Neuron (in vitro differentiated cells): ENCODE measurements at regions not wholly inside any gene's neighbourhood (a gene's known extent, or its start where the extent isn't known, plus 50 kb on each side); places are given as distances from the start of the nearest gene placed in this dataset.

Experiments
- H2AFZ ChIP-seq: one replicate; pipeline ENCODE4 v1.6.1; 2013; ENCODE audit warnings: low read depth, mild to moderate bottlenecking, inconsistent platforms, low read length, moderate library complexity
- H3K27me3 ChIP-seq: one replicate; pipeline ENCODE4 v1.6.1; 2013; ENCODE audit warnings: low read length; ENCODE audit not compliant: insufficient read depth
- H3K36me3 ChIP-seq: one replicate; pipeline ENCODE4 v1.6.1; 2013; ENCODE audit warnings: low read length; ENCODE audit not compliant: insufficient read depth
- H3K4me1 ChIP-seq: one replicate; pipeline ENCODE4 v1.6.1; 2013; ENCODE audit warnings: low read length; ENCODE audit not compliant: insufficient read depth
- H3K4me3 ChIP-seq: 2 replicates; pipeline ENCODE4 v1.5.1; 2013; ENCODE audit warnings: mild to moderate bottlenecking, low read length, moderate library complexity
- H3K9me3 ChIP-seq: one replicate; pipeline ENCODE4 v1.6.1; 2013; ENCODE audit warnings: low read length

DNA sequence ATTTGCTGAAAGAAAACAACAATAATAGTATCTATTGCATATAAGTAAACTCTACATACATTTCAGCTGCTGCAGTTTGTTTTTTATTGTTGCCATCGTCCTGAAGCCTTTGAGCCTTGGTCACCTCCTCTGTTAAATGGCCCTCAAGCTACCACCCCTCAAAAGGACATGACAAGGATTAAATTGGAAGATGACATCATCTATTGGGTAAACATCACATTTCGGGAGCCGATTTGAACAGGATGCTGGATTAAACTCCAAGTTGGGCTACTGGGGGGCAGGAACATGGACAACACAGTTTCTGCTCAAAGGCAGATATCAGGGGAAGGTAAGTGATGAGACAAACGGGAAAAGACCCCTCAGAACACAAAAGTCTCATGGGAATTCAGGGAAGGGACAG, 92.3 kb upstream of the ATP2B2 start:
- Histone ChIP-seq H3K9me3 (no peaks in the 10 kb centered on the region), H3K4me1 (peaks cover 9% of the 10 kb centered on the region), H3K27me3 (peaks cover 19% of the 10 kb centered on the region), H3K4me3 (no peak overlapping the region), H3K36me3 (no peaks in the 10 kb centered on the region), H2AFZ (no peak overlapping the region)

- H3K4me3 ChIP-seq: no peak overlapping the region
- peaks cover 9% of the 10 kb centered on the region for H3K4me1 ChIP-seq
- no peaks in the 10 kb centered on the region for H3K9me3 ChIP-seq
- H3K27me3 ChIP-seq: peaks cover 22% of the 10 kb centered on the region
- no peaks in the 10 kb centered on the region for H3K36me3 ChIP-seq
- no peak overlapping the region for H2AFZ ChIP-seq
Measured at GRCh38 chr3:10599017-10599416, 93.6 kb upstream of the ATP2B2 start.

- H3K4me1 ChIP-seq: peaks cover 9% of the 10 kb centered on the region
- no peaks in the 10 kb centered on the region for H3K36me3 ChIP-seq
- H2AFZ ChIP-seq: no peak overlapping the region
- H3K9me3 ChIP-seq: no peaks in the 10 kb centered on the region
- H3K27me3 ChIP-seq: peaks cover 24% of the 10 kb centered on the region
- no peak overlapping the region for H3K4me3 ChIP-seq
Measured at GRCh38 chr3:10599444-10599843, 94.1 kb upstream of the ATP2B2 start.

DNA sequence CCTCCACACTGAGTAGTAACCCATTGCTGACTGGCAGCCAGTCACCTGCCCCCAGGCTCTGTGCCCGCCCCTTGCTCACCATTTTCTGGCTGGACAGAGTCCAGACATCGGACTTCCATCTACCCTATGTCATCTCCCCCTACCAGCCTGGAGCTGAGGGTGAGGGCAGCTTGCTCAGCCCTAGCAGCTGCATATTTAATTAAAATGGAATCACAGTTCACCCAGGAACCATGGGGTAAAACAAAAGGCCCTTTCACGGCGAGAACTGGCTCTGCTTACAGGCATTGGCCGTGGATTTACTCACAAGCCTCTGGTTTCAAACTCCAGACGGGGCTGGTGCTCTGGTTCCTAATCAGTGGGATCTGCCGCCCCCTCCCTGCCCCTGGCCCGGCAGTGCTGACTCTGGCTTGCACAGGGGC, 94.9 kb upstream of the ATP2B2 start:
- no peak overlapping the region for H3K4me3 ChIP-seq
- no peaks in the 10 kb centered on the region for H3K9me3 ChIP-seq
- no peaks in the 10 kb centered on the region for H3K36me3 ChIP-seq
- peaks cover 24% of the 10 kb centered on the region for H3K27me3 ChIP-seq
- no peak overlapping the region for H2AFZ ChIP-seq
- peaks cover 9% of the 10 kb centered on the region for H3K4me1 ChIP-seq

DNA sequence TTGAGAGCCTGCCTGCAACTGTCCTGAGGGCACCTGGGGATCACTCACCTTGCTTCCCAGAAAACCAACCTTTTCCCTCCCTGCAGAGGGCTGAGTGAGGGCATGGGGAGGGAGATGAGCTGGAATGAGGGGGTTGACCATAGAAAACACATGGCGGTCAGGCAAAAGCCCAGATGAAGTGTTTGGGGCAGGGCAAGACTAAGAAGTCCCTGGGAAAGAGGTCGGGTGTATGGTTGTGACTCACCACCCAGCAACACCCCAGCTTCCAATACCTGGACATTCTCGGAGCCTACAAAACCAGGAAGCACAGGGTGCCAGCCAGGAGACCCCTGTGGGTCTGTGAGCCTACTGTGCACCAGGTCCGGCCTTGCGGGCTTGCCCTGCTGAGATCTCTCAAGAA, 95.3 kb upstream of the ATP2B2 start:
- Histone ChIP-seq H2AFZ (no peak overlapping the region), H3K9me3 (no peaks in the 10 kb centered on the region), H3K4me3 (no peak overlapping the region), H3K27me3 (peaks cover 24% of the 10 kb centered on the region), H3K4me1 (peaks cover 9% of the 10 kb centered on the region), H3K36me3 (no peaks in the 10 kb centered on the region)

DNA sequence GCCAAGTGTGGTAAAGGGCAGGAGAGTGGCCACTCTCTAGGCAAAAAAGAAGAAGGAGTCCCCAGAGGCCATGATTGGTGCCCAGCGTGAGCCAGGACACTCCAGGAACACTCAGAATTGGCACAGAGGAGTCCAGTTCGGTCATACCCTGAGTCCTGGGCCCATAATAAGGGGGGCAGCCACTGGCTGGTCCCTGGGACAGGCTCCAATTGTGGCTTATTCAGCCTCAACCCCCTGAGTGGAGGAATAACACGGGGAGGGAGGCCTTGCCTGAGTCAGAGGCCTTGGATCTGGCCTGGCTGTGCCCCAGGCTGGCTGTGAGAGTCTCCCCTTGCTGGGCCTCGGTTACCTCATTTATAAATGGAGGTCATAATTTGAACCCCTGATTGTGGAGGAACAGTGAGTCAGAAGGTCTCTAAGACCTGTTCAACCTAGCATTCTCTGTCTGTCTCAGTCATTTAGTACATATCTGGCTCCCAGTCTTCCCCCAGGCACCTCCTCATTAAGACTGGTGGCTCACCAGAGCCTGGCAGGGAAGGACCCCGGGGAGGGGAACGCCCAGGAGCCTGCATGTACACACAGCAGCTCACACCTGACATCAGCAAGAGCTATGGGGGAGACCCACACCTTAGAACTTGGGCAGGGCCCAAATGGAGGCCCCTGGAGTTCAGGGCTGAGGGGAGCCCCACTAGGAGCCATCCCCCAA, 95.9 kb upstream of the ATP2B2 start:
- H3K4me1 ChIP-seq: peaks cover 9% of the 10 kb centered on the region
- no peak overlapping the region for H2AFZ ChIP-seq
- no peaks in the 10 kb centered on the region for H3K9me3 ChIP-seq
- no peaks in the 10 kb centered on the region for H3K36me3 ChIP-seq
- peaks cover 24% of the 10 kb centered on the region for H3K27me3 ChIP-seq
- no peak overlapping the region for H3K4me3 ChIP-seq

- Histone ChIP-seq H3K36me3 (no peaks in the 10 kb centered on the region), H3K4me1 (peaks cover 9% of the 10 kb centered on the region), H3K9me3 (no peaks in the 10 kb centered on the region), H3K4me3 (no peak overlapping the region), H2AFZ (no peak overlapping the region), H3K27me3 (peaks cover 24% of the 10 kb centered on the region)
Measured at GRCh38 chr3:10601857-10602230, 96.5 kb upstream of the ATP2B2 start.

DNA sequence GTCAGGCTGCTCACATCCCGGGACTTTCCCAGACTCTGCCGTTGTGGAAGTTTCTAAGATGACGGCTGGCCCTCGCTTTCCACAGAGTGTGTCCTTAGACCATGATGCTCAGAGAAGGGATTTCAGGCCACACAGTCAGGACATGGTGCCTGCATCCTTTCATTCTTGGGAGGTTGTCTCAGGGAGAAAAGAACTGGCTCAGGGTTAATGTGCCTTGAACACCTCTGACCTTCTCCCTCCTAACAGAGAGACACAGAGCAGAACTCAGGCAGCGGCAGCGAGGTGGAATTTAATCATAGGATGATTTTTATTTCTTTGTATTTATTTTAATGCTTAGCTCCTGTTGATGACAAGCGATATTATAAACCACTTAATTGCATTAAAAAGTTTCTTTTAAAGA, 96.9 kb upstream of the ATP2B2 start:
- Histone ChIP-seq H2AFZ (no peak overlapping the region), H3K4me3 (no peak overlapping the region), H3K9me3 (no peaks in the 10 kb centered on the region), H3K27me3 (peaks cover 24% of the 10 kb centered on the region), H3K4me1 (peaks cover 9% of the 10 kb centered on the region), H3K36me3 (no peaks in the 10 kb centered on the region)

DNA sequence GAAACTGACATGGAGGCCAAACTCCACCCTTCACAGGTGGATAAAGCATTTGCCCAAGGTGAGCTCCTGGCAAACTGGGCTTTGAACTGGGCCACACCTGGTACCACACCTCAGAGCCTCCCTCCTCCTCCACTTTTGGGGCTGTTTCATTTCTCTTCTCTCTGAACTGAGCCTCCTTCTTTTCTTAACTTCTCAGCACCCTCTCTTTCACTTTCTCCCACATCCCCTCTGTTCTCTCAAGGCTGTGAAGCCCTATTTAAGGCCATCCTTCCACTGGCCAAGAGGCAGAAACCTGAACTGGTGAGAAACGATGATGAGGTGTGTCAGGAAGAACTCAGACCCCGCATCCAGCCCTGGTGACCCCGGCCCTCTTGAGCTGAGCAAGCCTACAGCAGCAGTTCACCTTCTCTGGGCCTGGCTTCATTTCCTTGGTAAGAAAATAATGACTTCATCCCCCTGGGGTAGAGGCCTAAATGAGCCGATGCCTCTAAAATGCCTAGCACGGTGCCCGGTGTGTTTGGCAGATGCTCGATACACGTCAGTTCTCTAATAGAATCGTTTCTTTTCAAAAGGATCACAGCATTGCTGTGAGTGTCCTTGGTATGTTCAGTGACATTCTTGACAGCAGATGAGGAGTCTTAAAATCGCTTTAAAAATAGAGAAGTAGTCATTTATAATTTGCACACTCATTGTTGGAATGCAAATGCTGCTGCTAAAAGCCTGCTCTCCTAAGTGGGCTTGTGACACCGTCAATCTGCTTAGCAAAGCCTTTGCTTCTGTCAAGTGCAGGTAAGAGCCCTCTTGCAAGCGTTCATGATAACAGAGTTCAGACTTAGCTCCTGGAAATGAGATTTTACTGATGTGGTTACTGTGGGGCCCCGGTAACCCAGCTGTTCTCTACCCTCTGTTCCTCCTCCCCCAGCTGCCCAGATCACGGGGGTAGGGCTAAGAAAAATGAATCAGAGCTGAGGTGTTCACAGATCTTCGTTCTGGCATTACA, 97.7 kb upstream of the ATP2B2 start:
- no peak overlapping the region for H3K4me3 ChIP-seq
- peaks cover 9% of the 10 kb centered on the region for H3K4me1 ChIP-seq
- H3K27me3 ChIP-seq: peaks cover 23% of the 10 kb centered on the region
- no peaks in the 10 kb centered on the region for H3K9me3 ChIP-seq
- no peak overlapping the region for H2AFZ ChIP-seq
- no peaks in the 10 kb centered on the region for H3K36me3 ChIP-seq

- Histone ChIP-seq H3K27me3 (peaks cover 5% of the 10 kb centered on the region), H3K9me3 (no peaks in the 10 kb centered on the region), H3K36me3 (no peaks in the 10 kb centered on the region), H2AFZ (no peak overlapping the region), H3K4me1 (no peaks in the 10 kb centered on the region), H3K4me3 (no peak overlapping the region)
Measured at GRCh38 chr3:10609134-10609533, 103.7 kb upstream of the ATP2B2 start.

DNA sequence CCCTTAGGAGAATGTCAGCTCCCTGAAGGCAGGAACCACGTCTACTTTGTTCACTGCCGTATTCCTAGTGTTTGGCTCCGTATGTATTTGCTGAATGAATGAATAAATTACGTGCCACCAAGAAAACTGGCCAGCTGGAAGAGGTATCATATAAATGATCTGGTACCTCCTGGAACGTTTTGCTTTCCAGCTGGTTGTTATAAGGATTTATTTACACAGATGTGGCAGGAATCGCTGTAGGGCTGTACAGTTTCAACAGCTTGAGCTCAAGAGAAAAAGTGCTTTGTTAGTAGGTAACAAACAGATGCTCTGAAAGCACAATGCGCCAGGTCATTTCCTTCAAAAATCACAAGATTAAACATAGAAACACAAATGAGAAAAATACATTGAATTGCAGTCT, 108.8 kb upstream of the ATP2B2 start:
- Histone ChIP-seq H3K9me3 (no peaks in the 10 kb centered on the region), H2AFZ (no peak overlapping the region), H3K27me3 (no peaks in the 10 kb centered on the region), H3K36me3 (no peaks in the 10 kb centered on the region), H3K4me1 (no peaks in the 10 kb centered on the region), H3K4me3 (no peak overlapping the region)

DNA sequence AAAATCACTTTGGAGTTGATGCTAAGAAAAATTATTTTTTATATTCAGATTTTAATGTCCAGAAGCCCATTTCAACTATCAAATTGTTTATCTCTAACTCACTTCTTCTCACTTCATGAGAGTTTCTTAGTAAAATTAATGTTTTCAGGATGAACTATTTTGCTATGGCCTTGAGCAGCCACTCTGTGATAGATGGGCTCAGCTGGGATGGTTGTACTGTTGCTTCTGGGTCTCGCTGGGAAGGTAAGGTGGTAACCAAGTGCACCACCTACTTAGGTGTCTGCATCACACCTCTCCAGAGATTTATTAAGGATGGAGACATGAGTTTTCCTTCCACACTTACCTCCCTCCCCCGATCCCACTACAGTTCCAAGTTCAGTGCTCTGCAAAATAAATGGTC, 110.3 kb upstream of the ATP2B2 start:
- no peaks in the 10 kb centered on the region for H3K9me3 ChIP-seq
- H3K36me3 ChIP-seq: no peaks in the 10 kb centered on the region
- H2AFZ ChIP-seq: no peak overlapping the region
- no peaks in the 10 kb centered on the region for H3K27me3 ChIP-seq
- H3K4me3 ChIP-seq: no peak overlapping the region
- H3K4me1 ChIP-seq: no peaks in the 10 kb centered on the region

- Histone ChIP-seq H3K9me3 (no peaks in the 10 kb centered on the region), H3K27me3 (no peaks in the 10 kb centered on the region), H3K4me1 (no peaks in the 10 kb centered on the region), H3K36me3 (no peaks in the 10 kb centered on the region), H2AFZ (no peak overlapping the region), H3K4me3 (no peak overlapping the region)
Measured at GRCh38 chr3:10616321-10616720, 110.9 kb upstream of the ATP2B2 start.
